HUES48 (cell line): ENCODE measurements at regions not wholly inside any gene's neighbourhood (a gene's known extent, or its start where the extent isn't known, plus 50 kb on each side); places are given as distances from the start of the nearest gene placed in this dataset.
"Not testable (repeated sequence)": the region's sequence is repeated elsewhere in the genome, so short reads cannot be mapped to it uniquely, and the experiment has no call there.

ENCODE experiments used
- H3K27ac ChIP-seq: one replicate; pipeline ENCODE4 v1.7.0; 2013; ENCODE audit warnings: low read depth, low read length, inconsistent platforms
- H3K27me3 ChIP-seq: 2 replicates; pipeline ENCODE4 v1.6.1; 2013; ENCODE audit warnings: mild to moderate bottlenecking, low read length; ENCODE audit not compliant: control insufficient read depth, insufficient read depth
- H3K36me3 ChIP-seq: 2 replicates; pipeline ENCODE4 v1.6.1; 2013; ENCODE audit warnings: low read length; ENCODE audit not compliant: control insufficient read depth, insufficient read depth
- H3K4me1 ChIP-seq: 2 replicates; pipeline ENCODE4 v1.6.1; 2013; ENCODE audit warnings: mild to moderate bottlenecking, low read length; ENCODE audit not compliant: control insufficient read depth, insufficient read depth
- H3K4me3 ChIP-seq: 2 replicates; pipeline ENCODE4 v1.5.1; 2013; ENCODE audit warnings: mild to moderate bottlenecking, low read depth, low read length
- H3K9ac ChIP-seq: 2 replicates; pipeline ENCODE4 v1.6.1; 2013; ENCODE audit warnings: mild to moderate bottlenecking, low read depth, low read length, moderate library complexity
- H3K9me3 ChIP-seq: 2 replicates; pipeline ENCODE4 v1.6.1; 2013; ENCODE audit warnings: low read length; ENCODE audit not compliant: control insufficient read depth, insufficient read depth

GRCh38 chr2:47295131-47295980, 73.8 kb upstream of the EPCAM start:
- Histone ChIP-seq H3K4me3 (no peak overlapping the region), H3K4me1 (peaks cover 8% of the 10 kb centered on the region; the same call in 1 of the 2 replicates), H3K9me3 (no peaks in the 10 kb centered on the region), H3K27ac (no peak overlapping the region), H3K9ac (no peak overlapping the region), H3K27me3 (no peaks in the 10 kb centered on the region), H3K36me3 (no peaks in the 10 kb centered on the region)

- Histone ChIP-seq H3K9me3 (no peaks in the 10 kb centered on the region), H3K27me3 (no peaks in the 10 kb centered on the region), H3K9ac (no peak overlapping the region), H3K4me3 (no peak overlapping the region), H3K27ac (no peak overlapping the region), H3K36me3 (no peaks in the 10 kb centered on the region), H3K4me1 (peaks cover 8% of the 10 kb centered on the region; the same call in 1 of the 2 replicates)
Measured at GRCh38 chr2:47293976-47294375, 75.1 kb upstream of the EPCAM start.

- H3K27me3 ChIP-seq, result no peaks in the 10 kb centered on the region
- no peak overlapping the region for H3K27ac ChIP-seq
- no peak overlapping the region for H3K9ac ChIP-seq
- no peak overlapping the region for H3K4me3 ChIP-seq
- no peaks in the 10 kb centered on the region for H3K9me3 ChIP-seq
- no peaks in the 10 kb centered on the region for H3K36me3 ChIP-seq
- H3K4me1 ChIP-seq, result peaks cover 11% of the 10 kb centered on the region; the same call in 1 of the 2 replicates
Measured at GRCh38 chr2:47288864-47289263, 80.2 kb upstream of the EPCAM start.

GRCh38 chr2:47283659-47284058, 85.5 kb upstream of the EPCAM start:
- H3K9ac ChIP-seq, result no peak overlapping the region
- peaks cover 16% of the 10 kb centered on the region; the same call in 1 of the 2 replicates for H3K4me1 ChIP-seq

GRCh38 chr2:47282621-47283272, 86.4 kb upstream of the EPCAM start:
- peaks cover 13% of the 10 kb centered on the region; the same call in 1 of the 2 replicates for H3K4me1 ChIP-seq

More at GRCh38 chr2:47283659-47284058, 85.5 kb upstream of the EPCAM start:
- no peak overlapping the region for H3K4me3 ChIP-seq
- no peak overlapping the region for H3K27ac ChIP-seq
- H3K27me3 ChIP-seq, result no peaks in the 10 kb centered on the region
- no peaks in the 10 kb centered on the region for H3K36me3 ChIP-seq
- H3K9me3 ChIP-seq, result no peaks in the 10 kb centered on the region

GRCh38 chr2:47279525-47279924, 89.6 kb upstream of the EPCAM start:
- H3K36me3 ChIP-seq, H3K9me3 ChIP-seq, H3K27me3 ChIP-seq, H3K4me1 ChIP-seq, H3K9ac ChIP-seq, H3K27ac ChIP-seq, H3K4me3 ChIP-seq: not testable (repeated sequence)

More at GRCh38 chr2:47282621-47283272, 86.4 kb upstream of the EPCAM start:
- H3K36me3 ChIP-seq, result no peaks in the 10 kb centered on the region
- no peak overlapping the region for H3K27ac ChIP-seq
- no peak overlapping the region for H3K4me3 ChIP-seq
- H3K27me3 ChIP-seq, result no peaks in the 10 kb centered on the region
- H3K9me3 ChIP-seq, result no peaks in the 10 kb centered on the region
- no peak overlapping the region for H3K9ac ChIP-seq

- Histone ChIP-seq H3K9ac (no peak overlapping the region), H3K9me3 (no peaks in the 10 kb centered on the region), H3K27me3 (no peaks in the 10 kb centered on the region), H3K36me3 (no peaks in the 10 kb centered on the region), H3K4me3 (no peak overlapping the region), H3K27ac (no peak overlapping the region), H3K4me1 (peaks cover 13% of the 10 kb centered on the region)
Measured at GRCh38 chr2:47277987-47278386, 91.1 kb upstream of the EPCAM start.

- H3K9me3 ChIP-seq, result no peaks in the 10 kb centered on the region
- no peak overlapping the region for H3K27ac ChIP-seq
- no peak overlapping the region for H3K4me3 ChIP-seq
- H3K36me3 ChIP-seq, result no peaks in the 10 kb centered on the region
- peaks cover 10% of the 10 kb centered on the region for H3K4me1 ChIP-seq
- no peak overlapping the region for H3K9ac ChIP-seq
- no peaks in the 10 kb centered on the region for H3K27me3 ChIP-seq
Measured at GRCh38 chr2:47277187-47277586, 91.9 kb upstream of the EPCAM start.

GRCh38 chr2:47276061-47276460, 93.0 kb upstream of the EPCAM start:
- Histone ChIP-seq H3K4me3 (no peak overlapping the region; the same call in 1 of the 2 replicates), H3K4me1 (peaks cover 8% of the 10 kb centered on the region; the same call in 1 of the 2 replicates), H3K9me3 (no peaks in the 10 kb centered on the region), H3K27me3 (no peaks in the 10 kb centered on the region), H3K27ac (no peak overlapping the region), H3K9ac (no peak overlapping the region), H3K36me3 (no peaks in the 10 kb centered on the region)

- no peak overlapping the region for H3K9ac ChIP-seq
- H3K4me1 ChIP-seq, result peaks cover 8% of the 10 kb centered on the region; the same call in 1 of the 2 replicates
- no peaks in the 10 kb centered on the region for H3K36me3 ChIP-seq
- no peak overlapping the region for H3K27ac ChIP-seq
- H3K27me3 ChIP-seq, result no peaks in the 10 kb centered on the region
- no peak overlapping the region for H3K4me3 ChIP-seq
- no peaks in the 10 kb centered on the region for H3K9me3 ChIP-seq
Measured at GRCh38 chr2:47274054-47274782, 94.9 kb upstream of the EPCAM start.
